Stimulated activated CD8-positive, alpha-beta memory T cell treated with anti-CD3 and anti-CD28 coated beads, Interleukin-2, amount 100 ng/mL, for 48 hours (primary cell): ENCODE measurements at regions not wholly inside any gene's neighbourhood (a gene's known extent, or its start where the extent isn't known, plus 50 kb on each side); places are given as distances from the start of the nearest gene placed in this dataset.
A peak's percentile ranks its signal among the peaks of the same experiment; 100 is the strongest.

Source experiments
- DNase-seq, 2 donors: peaks; one replicate each; pipeline ENCODE4 v3.0.0-alpha.2; 2020; ENCODE audit warnings: low read depth in 2 of 2

- DNase-seq, result no peak
Observed at GRCh38 chr3:187823746-187824145, 78.5 kb upstream of the BCL6 start.

DNA sequence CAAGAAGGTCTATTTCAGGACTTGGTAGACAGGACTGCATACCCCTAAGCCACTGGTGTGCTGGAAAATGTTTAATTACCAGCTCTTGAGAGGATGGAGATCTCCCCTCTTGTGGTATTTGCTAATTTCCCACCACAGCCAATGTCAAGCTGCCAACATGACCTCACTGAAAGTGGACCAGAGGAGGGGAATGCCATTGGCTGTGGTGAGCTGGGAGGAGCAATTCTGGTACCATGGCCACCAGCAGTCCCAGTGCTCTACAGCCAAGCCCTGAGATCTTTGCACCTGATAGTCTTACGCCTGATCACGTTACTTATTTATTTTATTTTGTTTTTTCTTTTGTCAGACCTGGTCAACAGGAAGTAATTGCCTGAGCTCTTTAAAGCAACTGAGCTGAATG, 82.5 kb upstream of the BCL6 start:
- no peak for DNase-seq

GRCh38 chr3:187828579-187829452, 83.5 kb upstream of the BCL6 start:
- no peak for DNase-seq

DNA sequence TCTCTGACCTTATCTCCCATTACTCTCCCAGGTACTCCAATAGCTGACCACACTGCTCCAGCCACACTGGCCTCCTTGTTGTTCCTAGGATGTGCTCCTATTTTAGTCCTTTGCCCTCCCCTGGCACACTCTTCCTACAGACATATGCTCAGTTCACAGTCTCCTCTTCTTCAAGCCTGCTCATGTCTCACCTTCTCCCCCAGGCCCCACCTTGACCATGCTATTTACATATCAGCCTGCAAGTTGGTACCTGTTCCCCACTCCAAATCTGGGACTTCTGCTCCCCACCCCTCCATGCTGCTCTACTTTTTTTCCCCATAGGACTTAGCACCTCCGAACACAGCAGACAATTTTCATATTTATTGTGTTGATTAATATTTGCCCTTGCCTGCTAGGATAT, 84.9 kb upstream of the BCL6 start:
- DNase-seq, result no peak

DNA sequence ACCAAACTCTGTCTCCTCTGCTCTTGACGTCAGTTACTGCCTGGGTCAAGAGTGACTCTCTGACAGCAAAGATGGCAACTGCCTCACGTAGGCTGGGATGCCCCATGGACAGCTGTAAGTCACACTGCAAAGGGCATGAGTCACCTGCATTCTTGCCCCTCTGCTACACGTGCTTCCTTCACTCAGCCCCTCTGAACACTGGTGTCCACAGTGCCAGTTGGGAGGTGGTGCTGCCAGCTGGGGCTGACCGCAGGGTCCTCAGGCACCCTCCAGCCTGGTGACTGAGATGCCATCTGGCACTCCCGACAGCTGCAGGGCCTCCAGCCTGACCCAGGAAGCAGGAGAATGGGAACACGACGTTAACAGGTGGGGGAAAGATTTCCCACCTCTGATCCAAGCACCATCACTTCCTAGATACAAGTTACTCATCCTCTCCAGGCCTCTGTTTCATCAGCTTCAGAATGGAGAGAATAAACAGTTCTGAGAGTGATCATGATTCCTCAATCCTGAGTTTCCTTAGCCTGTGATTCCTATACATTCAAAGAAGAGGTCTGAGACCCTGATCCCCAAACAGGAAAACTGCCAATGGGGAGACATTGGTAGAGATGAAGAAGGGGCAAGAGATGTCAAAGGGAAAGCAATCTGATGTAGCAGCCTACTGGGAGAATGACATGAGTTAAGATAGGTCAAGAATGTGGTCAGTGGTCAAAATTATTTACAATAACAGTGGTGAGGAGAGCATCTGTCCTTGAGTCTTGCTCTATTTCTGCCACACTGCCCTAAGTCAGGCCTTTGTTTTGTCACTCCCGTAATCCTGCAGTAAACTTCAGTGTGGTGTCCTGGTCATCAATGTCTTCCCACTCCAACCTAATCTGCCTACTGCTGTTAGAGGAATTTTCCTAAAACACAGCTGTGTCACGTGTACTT, 86.1 kb upstream of the BCL6 start:
- DNase-seq, result no peak

GRCh38 chr3:187832202-187832601, 86.9 kb upstream of the BCL6 start:
- no peak for DNase-seq

- no peak for DNase-seq
Observed at GRCh38 chr3:187833375-187833774, 88.1 kb upstream of the BCL6 start.

DNA sequence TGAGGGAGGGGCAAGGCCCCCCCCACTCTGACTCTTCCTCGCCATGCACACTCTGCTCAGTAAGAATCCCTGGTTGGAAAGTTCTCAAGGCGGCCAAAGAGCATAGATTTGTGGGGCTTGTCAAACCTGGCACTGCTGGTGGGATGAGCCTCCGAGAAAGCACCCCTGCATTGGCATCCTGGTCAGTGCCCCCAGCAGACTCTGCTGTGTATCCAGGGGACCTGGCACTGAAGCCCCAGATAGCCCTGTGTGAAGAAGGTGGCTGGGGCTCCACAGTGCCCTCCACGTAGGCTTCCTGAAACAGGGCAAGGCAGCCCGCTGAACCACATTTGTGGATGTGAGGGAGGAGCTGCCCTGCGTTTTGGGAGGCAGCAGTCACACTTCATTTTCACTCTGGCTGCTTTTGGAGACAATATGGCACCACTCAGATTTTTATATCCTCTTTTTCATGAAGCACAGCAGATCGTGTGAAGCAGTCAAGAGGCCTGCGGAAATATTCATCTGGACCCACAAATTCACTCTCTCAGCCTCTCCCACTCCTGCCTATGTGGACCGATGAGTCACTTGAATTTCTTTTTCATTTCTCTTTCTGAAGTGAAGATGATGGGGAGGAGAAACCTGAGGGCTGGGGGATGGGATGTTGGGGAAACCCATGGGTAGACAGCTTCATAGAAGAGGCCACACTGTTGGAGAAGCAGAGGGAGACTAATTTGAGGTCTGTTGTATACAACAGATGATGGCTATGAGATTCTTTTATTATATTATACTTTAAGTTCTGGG, 88.7 kb upstream of the BCL6 start:
- peak in 1 of 2 donors; percentile 30 for DNase-seq

DNA sequence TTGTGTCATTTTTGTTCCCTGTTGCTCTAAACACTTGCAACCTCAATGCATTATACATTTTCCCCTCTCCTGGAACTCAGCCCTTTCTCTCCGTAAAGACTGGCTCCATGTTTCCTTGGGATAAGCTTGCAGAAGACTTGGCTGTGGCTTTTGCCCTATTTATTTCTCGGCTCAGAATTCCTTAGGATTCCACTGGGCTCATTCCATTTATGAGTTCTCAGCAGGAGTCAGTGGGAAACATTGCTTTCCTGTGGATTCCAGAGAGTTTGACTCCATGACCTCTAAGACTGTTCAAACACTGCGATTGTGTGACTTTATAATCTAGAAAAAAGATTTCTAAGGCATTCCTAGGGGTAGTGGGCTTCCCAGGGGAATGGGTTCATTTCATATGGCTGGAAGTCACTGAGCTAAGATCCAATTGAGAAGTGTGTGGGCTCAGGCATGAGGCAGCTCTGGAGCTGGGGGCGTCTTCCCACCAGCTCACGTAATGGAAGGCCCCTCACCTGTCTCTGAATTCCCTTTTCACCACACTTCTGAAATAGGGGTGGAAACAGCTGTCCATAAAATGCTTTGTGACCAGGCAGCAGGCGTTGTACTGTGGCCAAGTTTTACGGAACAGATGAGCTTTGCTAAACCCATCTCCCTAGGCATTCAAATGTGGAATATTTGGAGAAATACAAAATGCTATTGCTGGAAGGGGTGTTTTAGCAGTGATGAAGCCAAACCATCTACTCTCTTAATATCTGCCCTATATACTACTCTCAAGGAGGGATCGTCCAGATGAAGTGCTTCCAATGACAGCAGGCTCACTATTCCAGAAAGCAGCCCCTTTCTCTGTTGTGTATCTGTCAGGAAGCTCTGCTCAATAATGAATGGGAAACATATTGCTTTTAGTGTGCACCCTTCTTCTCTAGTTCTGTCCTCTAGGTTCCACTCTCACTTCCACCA, 91.8 kb upstream of the BCL6 start:
- DNase-seq, result no peak

GRCh38 chr3:187838016-187838540, 92.8 kb upstream of the BCL6 start:
- no peak for DNase-seq

DNA sequence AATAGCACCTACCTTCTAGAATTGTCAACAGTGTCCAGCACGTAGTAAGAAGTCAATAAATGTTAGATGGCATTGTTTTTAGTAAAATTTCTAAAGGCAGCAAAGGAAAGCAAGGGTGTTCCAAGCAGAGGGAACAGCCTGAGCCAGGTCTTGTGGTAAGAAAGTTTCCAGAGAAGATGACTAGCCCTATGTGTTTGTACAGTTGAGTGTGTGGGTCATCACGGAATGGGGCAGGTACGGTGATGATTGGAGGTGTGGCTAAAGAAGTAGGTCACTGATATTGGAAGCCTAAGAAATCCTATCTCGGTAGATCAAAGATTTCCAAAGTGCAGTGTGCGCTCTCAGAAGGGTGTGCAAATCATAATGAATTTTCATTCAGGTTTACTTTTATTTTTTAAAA, 94.2 kb upstream of the BCL6 start:
- DNase-seq, result no peak

- no peak for DNase-seq
Observed at GRCh38 chr3:187840856-187841255, 95.6 kb upstream of the BCL6 start.

- DNase-seq, result no peak
Observed at GRCh38 chr3:187841560-187841959, 96.3 kb upstream of the BCL6 start.

DNA sequence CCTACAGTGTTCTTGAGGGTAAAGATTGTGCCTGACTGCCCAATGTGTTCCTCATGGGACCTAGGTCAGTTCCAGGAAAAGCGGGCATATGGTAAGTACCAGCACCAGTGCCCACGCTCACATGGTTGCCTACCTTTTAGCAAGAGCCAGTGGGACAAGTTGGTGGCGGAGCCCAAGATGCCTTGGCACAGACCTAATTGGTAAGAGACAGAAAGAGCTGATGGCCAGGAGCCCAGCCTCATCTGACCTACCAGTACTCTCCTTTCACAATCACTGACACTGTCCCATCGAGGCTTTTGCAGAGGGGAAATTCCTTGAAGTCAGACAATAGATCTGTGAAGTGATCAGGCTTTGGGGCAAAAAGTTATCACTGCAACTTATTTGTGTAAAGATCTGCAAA, 98.4 kb upstream of the BCL6 start:
- DNase-seq, result no peak

GRCh38 chr3:187844708-187845107, 99.4 kb upstream of the BCL6 start:
- no peak for DNase-seq

GRCh38 chr3:187845826-187846225, 100.6 kb upstream of the BCL6 start:
- no peak for DNase-seq

DNA sequence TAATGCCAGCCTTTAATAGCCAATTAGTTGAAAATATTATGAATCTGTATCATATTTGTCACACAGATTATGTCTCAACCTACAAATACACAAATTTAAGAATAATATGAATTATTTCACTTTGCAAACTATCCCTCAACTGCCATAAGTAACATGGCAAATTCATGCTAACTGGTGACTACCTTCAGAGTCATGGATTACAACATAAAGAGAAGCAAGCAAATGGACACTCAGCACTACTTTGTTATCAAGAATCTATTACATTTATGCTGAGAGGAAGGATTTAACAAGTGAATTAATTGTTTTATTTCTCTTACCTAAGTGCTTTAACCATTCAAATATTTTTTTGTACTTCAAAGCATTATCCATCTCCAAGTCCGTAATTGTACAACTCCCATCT, 103.1 kb upstream of the BCL6 start:
- DNase-seq, result no peak

GRCh38 chr3:187849016-187849654, 103.9 kb upstream of the BCL6 start:
- DNase-seq, result no peak

- no peak for DNase-seq
Observed at GRCh38 chr3:187850258-187850921, 105.1 kb upstream of the BCL6 start.
